Adrenal gland (tissue), 5 donors: ENCODE measurements at regions not wholly inside any gene's neighbourhood (a gene's known extent, or its start where the extent isn't known, plus 50 kb on each side); places are given as distances from the start of the nearest gene placed in this dataset.

Experiments
- CTCF ChIP-seq, 6 experiments: fragments of 450-650 bp in 4 of 6; fragments of 200-600 bp in 2 of 6; sonication (generic) in 1 of 6; IDR thresholded peaks; 1 replicate in 5 of 6; 2 replicates in 1 of 6; pipeline versions ENCODE4 v1.5.1 to v1.8.0; 2016 to 2021; ENCODE audit warnings: antibody characterized with exemption in 6 of 6, mild to moderate bottlenecking in 2 of 6, moderate library complexity in 1 of 6
- POLR2A ChIP-seq, 2 donors: fragments of 450-650 bp; IDR thresholded peaks; one replicate each; pipeline ENCODE4 v1.6.1; 2017; ENCODE audit warnings: antibody characterized with exemption in 2 of 2, mild to moderate bottlenecking in 2 of 2, moderate library complexity in 1 of 2
- donor health status: DM: no; HTN: no; CAD: no.

DNA sequence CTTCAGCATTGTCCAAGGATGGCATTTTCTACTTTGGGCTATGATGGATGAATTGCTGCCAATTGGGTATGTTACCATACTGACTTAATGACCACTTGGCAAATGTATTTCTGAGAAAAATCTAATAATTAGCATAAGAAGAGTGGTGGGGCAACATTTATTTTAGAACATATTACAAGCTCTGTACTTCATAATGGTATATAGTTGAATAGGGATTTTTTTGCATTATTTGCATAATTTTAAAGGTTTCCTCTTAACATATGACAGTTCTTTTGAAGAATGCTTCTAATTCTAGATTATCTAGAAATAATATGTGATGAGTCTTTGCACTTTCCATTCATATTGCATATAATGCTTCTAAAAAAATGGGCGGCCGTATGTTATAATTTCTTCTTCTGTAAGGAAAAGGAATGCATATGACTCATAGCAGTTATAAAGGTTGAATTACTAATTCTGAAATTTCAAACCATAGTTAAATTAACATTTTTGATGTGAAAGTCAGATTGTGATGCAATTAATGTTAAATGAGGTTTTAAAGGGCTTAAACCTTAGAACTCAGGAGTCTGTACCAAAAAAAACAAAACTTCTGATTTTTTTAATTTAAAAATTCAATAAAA lies 1652.3 kb upstream of the SLC39A10 start:
- no peak for TF ChIP-seq CTCF (IDR thresholded peaks at IDR 0.05)
- TF ChIP-seq POLR2A (IDR thresholded peaks at IDR 0.05): no peak
